Suppressor macrophage treated with lipopolysaccharide for 1 hour (primary cell): ENCODE measurements at regions not wholly inside any gene's neighbourhood (a gene's known extent, or its start where the extent isn't known, plus 50 kb on each side); places are given as distances from the start of the nearest gene placed in this dataset.

ENCODE experiments used
- DNase-seq, 3 donors: peaks; one replicate each; pipeline ENCODE4 v3.0.0-alpha.2; 2020 to 2022

GRCh38 chr7:53988376-53988775 lies 553.8 kb upstream of the VSTM2A start:
- no peak for DNase-seq

- DNase-seq = no peak
These were observed 549.0 kb upstream of the VSTM2A start for GRCh38 chr7:53993224-53993623.

GRCh38 chr7:53996876-53997275 lies 545.3 kb upstream of the VSTM2A start:
- DNase-seq = no peak

DNA sequence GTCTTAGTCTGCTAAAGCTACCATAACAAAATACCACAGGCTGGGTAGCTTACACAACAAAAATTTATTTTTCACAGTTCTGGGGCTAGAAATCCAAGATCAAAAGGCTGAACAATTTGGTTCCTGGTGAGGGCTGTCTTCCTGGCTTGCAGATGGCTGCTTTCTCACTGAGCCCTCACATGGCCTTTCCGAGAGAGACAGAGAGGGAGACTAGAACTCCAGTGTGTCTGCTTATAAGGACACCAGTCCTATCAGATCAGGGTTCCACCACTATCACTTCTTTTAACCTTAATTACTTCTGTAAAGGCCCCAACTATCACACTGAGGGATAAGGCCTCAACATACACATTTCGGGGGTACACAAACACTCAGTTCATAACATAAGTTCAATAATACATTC lies 527.4 kb upstream of the VSTM2A start:
- DNase-seq = no peak

GRCh38 chr7:54015251-54015650 lies 526.9 kb upstream of the VSTM2A start:
- DNase-seq = no peak

DNA sequence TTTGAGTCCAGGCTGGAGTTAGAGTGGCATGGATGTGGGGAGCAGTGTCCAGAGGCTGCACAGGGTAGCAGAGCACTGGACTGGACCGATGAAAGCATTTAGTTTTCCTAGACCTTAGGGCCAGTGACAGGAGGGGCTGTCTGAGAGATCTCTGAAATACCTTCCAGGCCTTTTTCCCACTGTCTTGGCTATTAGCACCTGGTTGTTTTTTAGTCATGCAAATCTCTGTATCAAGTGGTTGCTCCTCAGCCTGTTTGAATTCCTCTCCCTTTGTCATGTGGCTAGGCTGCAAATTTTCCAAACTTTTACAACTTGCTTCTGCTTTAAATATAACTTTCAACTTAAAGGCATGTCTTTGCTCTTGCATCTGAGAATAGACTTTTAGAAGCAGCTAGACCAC lies 504.3 kb upstream of the VSTM2A start:
- DNase-seq = no peak

- no peak for DNase-seq
These were observed 481.5 kb upstream of the VSTM2A start for GRCh38 chr7:54060643-54061042.

DNA sequence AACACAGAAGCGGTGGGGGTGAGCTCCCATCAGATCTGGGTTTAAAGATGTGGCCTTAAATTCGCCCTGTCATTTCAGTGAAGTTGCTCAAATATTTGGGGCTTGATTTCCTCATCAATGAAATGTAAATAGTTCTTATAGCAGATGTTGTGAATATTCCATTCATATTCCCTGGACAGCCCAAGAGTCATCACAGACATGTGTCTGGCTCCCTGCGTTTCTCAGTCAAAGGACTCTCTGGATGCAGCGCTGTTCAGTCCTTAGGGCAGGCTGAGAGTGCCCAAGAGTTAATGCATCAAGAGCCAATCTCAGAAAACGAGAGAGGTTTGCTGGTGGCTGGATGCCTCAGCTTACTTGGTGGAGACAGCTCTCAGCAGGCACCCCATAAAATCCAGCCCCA lies 475.5 kb upstream of the VSTM2A start:
- DNase-seq = no peak

GRCh38 chr7:54069843-54070242 lies 472.3 kb upstream of the VSTM2A start:
- DNase-seq = no peak

DNA sequence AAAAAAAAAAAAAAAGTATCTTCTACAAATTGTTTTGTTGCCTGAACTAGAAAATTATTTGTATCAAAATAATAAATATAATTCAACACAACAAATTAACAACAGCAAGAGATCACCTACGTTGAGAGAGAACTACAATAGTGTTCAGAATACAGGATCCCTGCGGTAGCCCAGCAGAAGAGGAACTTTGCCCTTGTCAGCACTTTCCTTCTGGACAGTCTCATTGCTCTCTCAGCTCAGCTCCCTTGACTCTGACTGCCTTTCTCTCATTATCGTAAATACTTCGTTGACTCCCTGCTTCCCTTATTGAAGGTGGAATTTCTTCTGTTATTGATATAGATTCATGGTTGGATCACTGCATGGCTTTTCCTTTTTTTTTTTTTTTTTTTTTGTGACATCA lies 469.5 kb upstream of the VSTM2A start:
- no peak for DNase-seq

DNA sequence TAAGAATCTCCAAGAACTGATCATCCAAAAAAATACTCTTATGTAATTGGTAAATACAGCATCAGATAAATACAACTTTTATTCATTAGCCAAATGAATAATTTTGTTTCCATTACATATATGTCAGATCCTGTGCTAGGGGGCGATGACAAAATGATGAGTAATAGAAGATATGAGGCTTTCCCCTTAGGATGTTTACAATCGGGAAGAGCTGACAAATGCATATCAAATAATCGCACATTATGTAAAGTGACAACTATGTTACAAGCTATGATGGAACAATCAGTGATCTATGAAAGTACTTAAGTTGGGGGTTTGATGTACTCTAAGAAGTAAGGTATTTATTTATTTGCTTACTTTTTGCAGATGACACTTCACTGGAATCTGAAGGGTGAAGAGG lies 465.6 kb upstream of the VSTM2A start:
- DNase-seq = no peak

DNA sequence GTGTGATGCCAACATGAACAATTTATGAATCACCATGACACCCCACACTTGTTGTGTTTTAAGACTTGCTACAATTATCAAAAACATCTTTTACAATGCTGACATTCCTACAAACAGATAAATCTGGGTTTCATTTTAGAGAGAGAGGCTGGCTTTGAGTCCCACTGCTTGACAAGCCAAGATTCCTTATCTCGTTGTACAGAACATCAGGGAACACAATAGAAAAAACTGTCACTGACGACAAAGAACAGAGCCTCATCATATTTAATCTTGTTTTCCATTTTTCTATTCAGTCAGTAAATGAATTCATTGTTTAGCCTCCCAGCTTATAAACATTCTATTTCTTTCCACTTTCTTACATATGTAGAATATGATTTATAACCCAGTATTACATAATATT lies 461.6 kb upstream of the VSTM2A start:
- DNase-seq = no peak

GRCh38 chr7:54080971-54081370 lies 461.2 kb upstream of the VSTM2A start:
- DNase-seq = no peak

DNA sequence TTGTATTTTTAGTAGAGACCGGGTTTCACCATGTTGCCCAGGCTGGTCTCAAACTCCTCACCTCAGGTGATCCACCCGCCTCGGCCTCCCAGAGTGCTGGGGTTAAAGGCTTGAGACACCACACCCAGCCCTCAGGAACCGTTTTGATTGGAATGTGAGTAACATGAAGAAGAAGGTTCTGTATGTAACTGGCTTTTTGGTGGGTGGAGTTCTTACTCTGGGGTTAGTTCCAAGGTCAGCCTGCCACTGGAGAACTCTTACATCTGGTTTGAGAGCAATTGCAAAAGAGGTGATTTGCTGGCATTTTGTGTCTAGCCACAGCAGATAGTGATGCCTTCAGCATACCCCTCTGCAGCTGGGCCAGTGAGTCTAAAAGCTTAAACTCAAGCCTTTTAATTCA lies 457.8 kb upstream of the VSTM2A start:
- DNase-seq = no peak

- DNase-seq = no peak
These were observed 451.4 kb upstream of the VSTM2A start for GRCh38 chr7:54090652-54091213.

DNA sequence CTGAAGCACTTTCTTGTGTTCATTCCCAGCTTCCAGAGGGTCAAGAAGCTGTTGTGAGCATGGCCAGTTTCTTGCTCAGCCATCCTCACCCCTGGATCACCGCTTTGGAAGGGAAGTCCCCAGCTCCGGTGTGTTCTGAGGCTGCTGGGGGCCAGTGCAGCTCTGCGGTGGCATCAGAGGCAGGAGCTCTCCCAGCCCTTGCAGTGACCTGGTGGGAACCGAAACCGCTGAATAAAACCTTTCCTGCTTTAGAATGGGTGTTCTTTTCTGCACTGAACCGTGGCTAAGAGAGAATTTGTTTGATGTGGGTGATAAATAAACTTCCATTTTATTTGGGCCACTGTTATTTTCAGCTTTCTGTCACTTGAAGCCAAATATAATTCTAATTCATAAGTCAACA lies 450.9 kb upstream of the VSTM2A start:
- DNase-seq = no peak

GRCh38 chr7:54097886-54098285 lies 444.3 kb upstream of the VSTM2A start:
- no peak for DNase-seq

GRCh38 chr7:54109501-54109900 lies 432.7 kb upstream of the VSTM2A start:
- no peak for DNase-seq

- DNase-seq = no peak
These were observed 430.2 kb upstream of the VSTM2A start for GRCh38 chr7:54111814-54112511.

DNA sequence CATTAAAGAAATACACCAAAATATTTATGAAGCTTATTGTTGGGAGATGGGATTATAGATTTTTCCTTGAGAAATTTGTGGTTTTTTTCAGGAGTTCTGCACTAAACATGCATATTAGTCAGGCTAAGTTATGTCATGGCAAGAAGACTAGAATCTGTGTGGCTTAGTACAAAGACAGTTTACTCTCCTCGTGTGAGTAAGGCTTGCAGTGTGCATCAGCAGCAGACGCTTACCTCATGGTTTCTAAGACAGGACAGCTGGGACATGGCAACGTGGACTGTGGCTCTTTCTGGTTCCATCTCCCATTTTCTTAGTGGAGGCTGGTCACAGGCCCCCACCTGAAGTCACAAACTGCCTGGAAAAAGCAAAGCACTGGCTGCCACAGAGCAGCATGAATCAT lies 429.6 kb upstream of the VSTM2A start:
- no peak for DNase-seq

DNA sequence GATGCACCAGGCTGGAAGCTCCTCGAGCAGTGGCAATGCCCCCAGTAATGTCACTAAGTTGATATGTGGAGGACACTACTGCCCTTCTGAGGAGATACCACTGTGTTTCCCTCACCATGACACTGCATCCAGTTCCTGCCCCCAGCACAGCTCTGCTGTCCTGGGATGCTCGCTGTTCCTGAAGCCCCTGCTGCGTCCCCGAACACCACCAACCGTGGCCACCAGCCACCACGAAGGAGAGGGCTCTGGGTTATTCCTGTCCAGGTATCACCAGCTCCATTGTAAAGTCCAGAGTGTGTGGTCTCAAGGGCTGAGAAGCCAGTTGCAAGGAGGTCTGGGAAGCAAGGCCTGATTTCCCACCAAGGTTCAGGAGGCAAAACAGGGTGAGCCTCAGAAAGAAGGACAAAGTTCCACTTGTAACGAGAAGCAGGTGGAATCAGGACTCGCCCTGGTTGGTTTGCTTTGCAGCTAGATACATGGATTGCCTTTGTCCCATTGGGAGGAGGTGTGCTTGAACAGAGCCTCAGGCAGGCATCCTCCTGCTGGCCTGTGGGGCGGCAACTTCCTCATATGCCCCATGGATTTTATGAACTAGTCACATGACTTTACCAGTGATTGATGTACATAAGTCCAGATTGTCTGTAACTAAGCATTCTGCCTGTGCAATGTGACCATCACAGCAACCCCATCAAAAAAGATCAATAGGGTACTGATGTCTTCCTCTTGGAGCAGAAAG lies 427.0 kb upstream of the VSTM2A start:
- no peak for DNase-seq

DNA sequence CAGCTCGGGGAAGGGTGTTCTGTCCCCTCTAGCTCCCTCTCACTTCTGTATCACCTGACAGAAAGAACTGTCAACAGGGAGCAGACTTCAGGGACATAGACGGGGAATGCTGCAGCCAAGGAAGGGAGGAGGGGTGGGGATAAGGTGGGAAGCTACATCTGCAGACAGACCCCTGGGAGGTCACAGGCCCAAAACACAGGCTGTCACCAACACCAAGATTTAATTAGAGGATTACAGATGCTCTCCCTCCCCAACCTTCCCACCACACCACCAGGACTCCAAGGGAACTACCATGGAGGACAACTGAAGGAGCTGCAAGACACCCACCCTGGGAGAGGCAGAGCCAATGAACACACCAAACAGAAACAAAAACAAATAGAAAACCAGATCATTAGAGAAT lies 425.2 kb upstream of the VSTM2A start:
- no peak for DNase-seq

DNA sequence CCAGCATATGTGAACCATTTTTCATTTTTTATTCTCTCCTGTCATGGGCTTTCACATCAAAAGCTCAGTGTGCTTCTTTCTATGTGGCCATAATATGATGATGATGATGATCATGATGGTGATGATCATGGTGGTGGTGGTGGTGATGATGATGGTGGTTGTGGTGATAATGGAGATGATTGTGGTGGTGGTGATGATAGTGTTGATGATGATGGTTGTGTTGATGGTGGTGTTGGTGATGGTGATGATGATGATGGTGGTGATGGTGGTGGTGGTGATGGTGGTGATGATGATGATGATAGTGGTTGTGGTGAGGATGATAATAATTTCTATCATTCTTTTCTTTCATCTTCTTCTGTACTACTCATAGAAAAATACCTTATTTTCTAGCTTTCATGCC lies 413.1 kb upstream of the VSTM2A start:
- no peak for DNase-seq

- DNase-seq = no peak
These were observed 400.6 kb upstream of the VSTM2A start for GRCh38 chr7:54141576-54141975.

DNA sequence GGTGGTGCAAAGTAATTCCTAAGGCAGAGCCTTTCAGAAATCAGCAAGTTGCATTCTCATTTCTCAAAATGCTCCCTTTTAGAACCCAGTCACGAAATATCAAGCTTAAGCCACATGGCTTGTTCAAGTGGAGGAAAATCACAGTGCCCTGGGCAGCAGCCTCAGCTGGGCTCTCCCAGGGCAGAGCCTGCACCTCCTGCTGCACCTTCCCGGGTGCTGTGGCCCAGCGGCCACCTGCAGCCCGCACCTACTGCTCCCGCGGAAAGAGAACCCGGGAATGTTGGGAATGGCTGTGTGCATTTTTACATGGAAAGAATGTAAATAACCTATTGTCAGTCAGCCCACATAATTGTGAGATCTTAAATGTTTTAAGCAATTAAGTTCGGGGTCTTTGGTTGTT lies 396.5 kb upstream of the VSTM2A start:
- DNase-seq = no peak
